Fibroblast of lung (primary cell): ENCODE measurements at regions not wholly inside any gene's neighbourhood (a gene's known extent, or its start where the extent isn't known, plus 50 kb on each side); places are given as distances from the start of the nearest gene placed in this dataset.
A peak's percentile ranks its signal among the peaks of the same experiment; 100 is the strongest.

Experiments
- DNase-seq, 2 donors: peaks; one replicate each; pipeline versions ENCODE4 v3.0.0 to v3.0.0-alpha.2; 2010; ENCODE audit warnings: low read depth in 2 of 2
- H2AFZ ChIP-seq: 2 replicates; pipeline ENCODE4 v1.5.1; 2012; ENCODE audit warnings: low read length, control low read depth, inconsistent platforms
- H3K27ac ChIP-seq: 2 replicates; pipeline ENCODE4 v1.5.1; 2011; ENCODE audit warnings: low read length, control low read depth; ENCODE audit not compliant: insufficient read depth
- H3K27me3 ChIP-seq: 2 replicates; pipeline ENCODE4 v1.5.1; 2011; ENCODE audit warnings: mild to moderate bottlenecking, low read length; ENCODE audit not compliant: control insufficient read depth, insufficient read depth
- H3K36me3 ChIP-seq: 2 replicates; pipeline ENCODE4 v1.5.1; 2011; ENCODE audit warnings: low read length; ENCODE audit not compliant: control insufficient read depth, insufficient read depth
- H3K4me1 ChIP-seq: 2 replicates; pipeline ENCODE4 v1.5.1; 2011; ENCODE audit warnings: low read length; ENCODE audit not compliant: control insufficient read depth, insufficient read depth; ENCODE audit errors: extremely low read depth
- H3K4me2 ChIP-seq: 2 replicates; pipeline ENCODE4 v1.5.1; 2011; ENCODE audit warnings: low read length, control low read depth; ENCODE audit not compliant: insufficient read depth; ENCODE audit errors: extremely low read depth
- H3K4me3 ChIP-seq, 4 experiments: fragments of 200-600 bp in 1 of 4; sonication (generic) in 1 of 4; replicated peaks in 1 of 4; 2 replicates each; pipeline ENCODE4 v1.5.1; 2011 to 2016; ENCODE audit warnings: low read length in 4 of 4, low read depth in 3 of 4, mild to moderate bottlenecking in 3 of 4, control low read depth in 2 of 4, inconsistent platforms in 1 of 4, mixed read lengths in 1 of 4; ENCODE audit not compliant: insufficient read depth in 1 of 4; ENCODE audit errors: control extremely low read depth in 1 of 4
- H3K79me2 ChIP-seq: 2 replicates; pipeline ENCODE4 v1.5.1; 2012; ENCODE audit warnings: mild to moderate bottlenecking, low read length, inconsistent platforms; ENCODE audit not compliant: control insufficient read depth, insufficient read depth
- H3K9ac ChIP-seq: 2 replicates; pipeline ENCODE4 v1.5.1; 2011; ENCODE audit warnings: mild to moderate bottlenecking, low read length, control low read depth; ENCODE audit not compliant: insufficient read depth
- H3K9me3 ChIP-seq: 2 replicates; pipeline ENCODE4 v1.5.1; 2012; ENCODE audit warnings: low read depth, low read length; ENCODE audit not compliant: control insufficient read depth, insufficient read depth
- H4K20me1 ChIP-seq: 2 replicates; pipeline ENCODE4 v1.5.1; 2011; ENCODE audit warnings: low read length; ENCODE audit not compliant: control insufficient read depth, insufficient read depth; ENCODE audit errors: extremely low read depth
- CTCF ChIP-seq, 2 donors: IDR thresholded peaks in 1 of 2; conservative IDR thresholded peaks in 1 of 2; 1 replicate in 1 of 2; 2 replicates in 1 of 2; pipeline ENCODE4 v1.5.1; 2011 to 2012; ENCODE audit warnings: low read length in 2 of 2, control low read depth in 1 of 2, inconsistent platforms in 1 of 2, low read depth in 1 of 2, mild to moderate bottlenecking in 1 of 2
- EZH2 ChIP-seq: IDR thresholded peaks from 2 replicates; pipeline ENCODE4 v1.5.1; 2012; ENCODE audit warnings: low read length, control low read depth, mild to moderate bottlenecking; ENCODE audit errors: missing control alignments

- H3K4me3 ChIP-seq, result no peak overlapping the region
- no peak overlapping the region for H3K4me2 ChIP-seq
- no peaks in the 10 kb centered on the region for H3K79me2 ChIP-seq
- no peak for TF ChIP-seq EZH2
- no peak for TF ChIP-seq CTCF (conservative IDR thresholded peaks at IDR 0.05 in 1 of 2, IDR thresholded peaks at IDR 0.05 in 1 of 2; ENCODE audit: low read depth in 1 of 2, low read length in 2 of 2)
- no peaks in the 10 kb centered on the region for H3K9me3 ChIP-seq
- no peak overlapping the region for H3K9ac ChIP-seq
- no peaks in the 10 kb centered on the region for H3K4me1 ChIP-seq
- peak; percentile 25 to 27 for DNase-seq
- peaks cover 4% of the 10 kb centered on the region for H3K27me3 ChIP-seq
- no peaks in the 10 kb centered on the region for H3K36me3 ChIP-seq
- H2AFZ ChIP-seq, result no peak overlapping the region
- no peaks in the 10 kb centered on the region for H4K20me1 ChIP-seq
- no peak overlapping the region for H3K27ac ChIP-seq
Observed at GRCh38 chr3:72086042-72086742, 301.2 kb upstream of the PROK2 start.

- no peak overlapping the region for H3K27ac ChIP-seq
- H3K4me1 ChIP-seq, result no peaks in the 10 kb centered on the region
- no peaks in the 10 kb centered on the region for H3K9me3 ChIP-seq
- no peak overlapping the region for H3K9ac ChIP-seq
- no peak overlapping the region for H3K4me2 ChIP-seq
- no peak overlapping the region for H3K4me3 ChIP-seq
- no peaks in the 10 kb centered on the region for H4K20me1 ChIP-seq
- TF ChIP-seq CTCF (conservative IDR thresholded peaks at IDR 0.05 in 1 of 2, IDR thresholded peaks at IDR 0.05 in 1 of 2; ENCODE audit: low read depth in 1 of 2, low read length in 2 of 2), result no peak
- TF ChIP-seq EZH2, result no peak
- no peak overlapping the region for H2AFZ ChIP-seq
- no peaks in the 10 kb centered on the region for H3K79me2 ChIP-seq
- no peaks in the 10 kb centered on the region for H3K36me3 ChIP-seq
- DNase-seq, result no peak
- no peaks in the 10 kb centered on the region for H3K27me3 ChIP-seq
Observed at GRCh38 chr3:72085036-72085435, 300.1 kb upstream of the PROK2 start.

GRCh38 chr3:72082776-72083462 is 298.0 kb upstream of the PROK2 start:
- Histone ChIP-seq H3K4me3 (no peak overlapping the region), H3K4me1 (no peaks in the 10 kb centered on the region), H3K27me3 (no peaks in the 10 kb centered on the region), H2AFZ (no peak overlapping the region), H3K36me3 (no peaks in the 10 kb centered on the region), H3K27ac (no peak overlapping the region), H4K20me1 (no peaks in the 10 kb centered on the region), H3K4me2 (no peak overlapping the region), H3K9me3 (no peaks in the 10 kb centered on the region), H3K9ac (no peak overlapping the region), H3K79me2 (no peaks in the 10 kb centered on the region)
- DNase-seq, result no peak
- TF ChIP-seq EZH2 (no peak), CTCF (conservative IDR thresholded peaks at IDR 0.05 in 1 of 2, IDR thresholded peaks at IDR 0.05 in 1 of 2; ENCODE audit: low read depth in 1 of 2, low read length in 2 of 2) (no peak)
